ENCODE measurements at regions not wholly inside any gene's neighbourhood (a gene's known extent, or its start where the extent isn't known, plus 50 kb on each side); places are given as distances from the start of the nearest gene placed in this dataset.
A peak's percentile ranks its signal among the peaks of the same experiment; 100 is the strongest.

DNA sequence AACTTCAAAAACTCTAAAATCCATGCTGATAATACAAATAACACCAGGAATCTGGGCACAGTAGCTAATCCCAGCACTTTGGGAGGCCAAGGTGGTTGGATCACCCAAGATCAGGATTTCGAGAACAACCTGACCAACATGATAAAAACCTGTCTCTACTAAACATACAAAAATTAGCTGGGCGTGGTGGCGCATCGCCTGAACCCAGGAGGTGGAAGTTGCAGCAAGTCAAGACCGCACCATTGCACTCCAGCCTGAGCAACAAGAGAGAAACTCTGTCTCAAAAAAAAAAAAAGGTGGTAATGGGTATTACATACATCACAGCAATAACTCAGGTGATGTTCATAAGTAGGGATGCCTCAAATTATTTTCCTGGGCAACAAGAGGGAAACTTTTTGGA, 315.0 kb upstream of the MEOX2 start:
- Histone ChIP-seq H3K36me3 (no peaks in the 10 kb centered on the region), H3K9me3 (no peaks in the 10 kb centered on the region), H3K4me3 (no peak overlapping the region), H3K27ac (no peak overlapping the region), H3K27me3 (no peaks in the 10 kb centered on the region), H3K4me1 (no peaks in the 10 kb centered on the region)
- TF ChIP-seq POLR2A (IDR thresholded peaks at IDR 0.05) (no peak), EP300 (IDR thresholded peaks at IDR 0.05) (no peak)
- TF ChIP-seq, protein P1, sequence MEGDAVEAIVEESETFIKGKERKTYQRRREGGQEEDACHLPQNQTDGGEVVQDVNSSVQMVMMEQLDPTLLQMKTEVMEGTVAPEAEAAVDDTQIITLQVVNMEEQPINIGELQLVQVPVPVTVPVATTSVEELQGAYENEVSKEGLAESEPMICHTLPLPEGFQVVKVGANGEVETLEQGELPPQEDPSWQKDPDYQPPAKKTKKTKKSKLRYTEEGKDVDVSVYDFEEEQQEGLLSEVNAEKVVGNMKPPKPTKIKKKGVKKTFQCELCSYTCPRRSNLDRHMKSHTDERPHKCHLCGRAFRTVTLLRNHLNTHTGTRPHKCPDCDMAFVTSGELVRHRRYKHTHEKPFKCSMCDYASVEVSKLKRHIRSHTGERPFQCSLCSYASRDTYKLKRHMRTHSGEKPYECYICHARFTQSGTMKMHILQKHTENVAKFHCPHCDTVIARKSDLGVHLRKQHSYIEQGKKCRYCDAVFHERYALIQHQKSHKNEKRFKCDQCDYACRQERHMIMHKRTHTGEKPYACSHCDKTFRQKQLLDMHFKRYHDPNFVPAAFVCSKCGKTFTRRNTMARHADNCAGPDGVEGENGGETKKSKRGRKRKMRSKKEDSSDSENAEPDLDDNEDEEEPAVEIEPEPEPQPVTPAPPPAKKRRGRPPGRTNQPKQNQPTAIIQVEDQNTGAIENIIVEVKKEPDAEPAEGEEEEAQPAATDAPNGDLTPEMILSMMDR (IDR thresholded peaks at IDR 0.05), result no peak
- no peak for DNase-seq (ENCODE audit: low spot score in 2 of 2)
- WGBS, 2 donors, result 96 to 97% methylated on average over 5 of the region's 5 CpGs

DNA sequence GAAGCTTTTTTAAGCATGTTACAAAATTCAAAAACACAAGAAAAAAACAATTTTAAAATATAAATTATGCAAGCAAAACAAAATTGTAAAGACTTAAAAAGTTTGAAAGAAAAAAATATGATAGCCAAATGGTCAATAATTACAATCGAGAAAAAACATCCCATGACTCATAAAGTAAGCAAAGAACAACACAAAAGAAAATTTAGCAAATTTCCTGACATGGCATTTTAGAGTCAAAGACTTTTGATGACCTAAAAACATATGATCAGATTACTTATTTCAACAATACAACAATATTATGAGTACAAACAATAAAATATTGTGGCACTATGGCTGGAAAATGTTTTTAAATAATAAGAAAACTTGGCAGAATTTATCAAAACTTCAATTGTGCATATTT, 312.1 kb upstream of the MEOX2 start:
- Histone ChIP-seq H3K4me3 (no peak overlapping the region), H3K27ac (no peak overlapping the region), H3K9me3 (no peaks in the 10 kb centered on the region), H3K4me1 (no peaks in the 10 kb centered on the region), H3K36me3 (no peaks in the 10 kb centered on the region), H3K27me3 (no peaks in the 10 kb centered on the region)
- TF ChIP-seq POLR2A (IDR thresholded peaks at IDR 0.05) (no peak), EP300 (IDR thresholded peaks at IDR 0.05) (no peak)
- TF ChIP-seq, protein P1 (IDR thresholded peaks at IDR 0.05), result no peak
- DNase-seq (ENCODE audit: low spot score in 2 of 2), result no peak
- WGBS, 2 donors, result 38 to 51% methylated on average over 1 of the region's 1 CpG

DNA sequence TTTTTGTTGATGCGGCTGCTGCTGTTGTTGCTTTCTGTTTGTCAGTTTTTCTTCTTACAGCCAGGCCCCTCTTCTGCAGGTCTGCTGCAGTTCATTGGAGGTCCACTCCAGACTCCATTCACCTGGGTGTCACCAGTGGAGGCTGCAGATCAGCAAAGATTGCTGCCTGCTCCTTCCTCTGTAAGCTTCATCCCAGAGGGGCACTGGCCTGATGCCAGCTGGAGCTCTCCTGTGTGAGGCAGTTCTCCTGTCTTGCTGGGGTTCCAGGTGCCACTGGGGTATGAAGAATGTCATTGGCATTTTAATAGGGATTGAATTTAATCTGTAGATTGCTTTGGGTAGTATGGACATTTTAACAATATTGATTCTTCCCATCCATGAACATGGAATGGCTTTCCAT, 308.5 kb upstream of the MEOX2 start:
- H3K27me3 ChIP-seq, result no peaks in the 10 kb centered on the region
- WGBS, 2 donors, result 97 to 100% methylated on average over 1 of the region's 1 CpG
- H3K4me3 ChIP-seq, result no peak overlapping the region
- H3K9me3 ChIP-seq, result no peaks in the 10 kb centered on the region
- no peaks in the 10 kb centered on the region for H3K36me3 ChIP-seq
- DNase-seq (ENCODE audit: low spot score in 2 of 2), result no peak
- TF ChIP-seq, protein P1 (IDR thresholded peaks at IDR 0.05), result no peak
- no peak for TF ChIP-seq EP300 (IDR thresholded peaks at IDR 0.05)
- TF ChIP-seq POLR2A (IDR thresholded peaks at IDR 0.05), result no peak
- no peaks in the 10 kb centered on the region for H3K4me1 ChIP-seq
- H3K27ac ChIP-seq, result no peak overlapping the region

DNA sequence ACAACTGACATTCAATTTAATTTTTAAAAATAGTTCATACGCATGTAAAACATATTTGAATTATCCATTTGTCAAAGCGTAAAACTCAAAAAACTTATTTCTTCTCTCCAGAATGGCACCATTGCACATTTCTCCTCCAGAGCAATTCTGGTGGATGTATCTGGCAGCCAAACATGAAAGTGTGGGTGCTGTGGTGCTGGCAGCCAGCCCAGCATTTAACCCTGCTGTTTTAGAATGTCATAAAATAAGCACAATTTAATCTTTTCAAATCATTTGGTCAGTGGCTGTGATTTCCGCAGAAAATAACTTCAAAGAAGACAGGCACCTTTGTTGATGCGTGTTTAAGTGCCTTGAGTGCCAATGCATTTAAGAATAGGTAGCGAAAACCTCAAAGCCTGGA, 302.7 kb upstream of the MEOX2 start:
- H3K36me3 ChIP-seq, result no peaks in the 10 kb centered on the region
- no peak overlapping the region for H3K27ac ChIP-seq
- no peaks in the 10 kb centered on the region for H3K27me3 ChIP-seq
- no peaks in the 10 kb centered on the region for H3K4me1 ChIP-seq
- 65 to 80% methylated on average over 5 of the region's 5 CpGs for WGBS, 2 donors
- no peak overlapping the region for H3K4me3 ChIP-seq
- TF ChIP-seq EP300 (IDR thresholded peaks at IDR 0.05) (no peak), POLR2A (IDR thresholded peaks at IDR 0.05) (no peak)
- TF ChIP-seq, protein P1 (IDR thresholded peaks at IDR 0.05), result no peak
- H3K9me3 ChIP-seq, result no peaks in the 10 kb centered on the region
- DNase-seq (ENCODE audit: low spot score in 2 of 2), result no peak

DNA sequence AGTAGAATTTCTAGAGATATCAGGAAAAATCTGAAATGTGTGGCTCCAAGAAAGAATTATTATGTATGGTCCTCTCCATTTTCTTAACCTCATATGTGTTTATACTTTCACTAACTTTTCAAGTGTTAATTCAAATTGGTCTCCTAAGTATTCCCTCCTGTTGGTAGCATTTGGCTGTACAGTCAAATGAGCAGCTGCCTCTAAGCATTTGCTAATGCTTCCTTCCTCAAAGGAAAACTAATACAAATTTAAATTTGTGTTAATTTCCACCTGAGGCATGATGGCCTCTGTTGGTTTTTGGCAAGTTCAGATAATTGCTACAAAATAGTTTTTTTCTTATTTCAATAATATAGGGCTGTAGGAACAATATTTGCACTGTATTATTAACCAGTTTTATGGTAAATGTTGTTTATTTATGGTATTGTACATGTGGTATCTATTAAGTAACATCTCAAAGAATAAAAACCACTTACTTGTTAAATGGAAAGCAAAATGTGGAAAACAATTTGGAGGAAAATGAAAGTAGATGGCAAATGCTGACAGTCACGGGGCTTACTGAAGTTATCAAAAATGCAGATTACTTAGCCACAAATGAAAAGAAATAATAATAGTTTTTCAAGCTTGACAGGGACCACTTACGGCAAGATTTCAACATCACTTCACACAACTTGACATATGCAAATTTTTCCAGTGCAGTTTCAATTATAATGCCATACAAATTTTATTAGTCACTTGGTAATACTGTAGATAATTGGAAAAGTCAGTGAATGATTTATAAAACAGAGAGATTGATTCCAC, 299.3 kb upstream of the MEOX2 start:
- no peak for DNase-seq (ENCODE audit: low spot score in 2 of 2)
- Histone ChIP-seq H3K27ac (peak overlapping the region in 1 of 4 donors; percentile 23), H3K36me3 (no peaks in the 10 kb centered on the region), H3K4me1 (no peaks in the 10 kb centered on the region), H3K4me3 (no peak overlapping the region), H3K9me3 (no peaks in the 10 kb centered on the region), H3K27me3 (no peaks in the 10 kb centered on the region)
- TF ChIP-seq POLR2A (IDR thresholded peaks at IDR 0.05), result no peak
- TF ChIP-seq, protein P1 (IDR thresholded peaks at IDR 0.05), result peak in 1 of 5 experiments; percentile 30
- no peak for TF ChIP-seq EP300 (IDR thresholded peaks at IDR 0.05)
- WGBS, 2 donors, result 55 to 60% methylated on average over 2 of the region's 2 CpGs

Data from tibial nerve (tissue), 4 donors.